HEK293 (cell line): ENCODE measurements at regions not wholly inside any gene's neighbourhood (a gene's known extent, or its start where the extent isn't known, plus 50 kb on each side); places are given as distances from the start of the nearest gene placed in this dataset.
A peak's percentile ranks its signal among the peaks of the same experiment; 100 is the strongest.

Experiments used
- CTCF ChIA-PET: fragments of 350-600 bp; formaldehyde crosslinking; extraction: SDS; loops from one replicate; lab custom pipeline; 2021; ENCODE audit warnings: antibody characterized with exemption; lab: Yijun Ruan, JAX
- POLR2A ChIA-PET: fragments of 300-600 bp; formaldehyde crosslinking; extraction: SDS; loops from one replicate; lab custom pipeline; 2020; ENCODE audit warnings: antibody characterized with exemption, inconsistent platforms; lab: Yijun Ruan, JAX
- H3K27ac ChIP-seq: fragments of 200-500 bp; sonication (Bioruptor generic); 2 replicates; pipeline ENCODE4 v1.5.1; 2014; ENCODE audit warnings: low read depth, low read length, control low read depth, inconsistent platforms; ENCODE audit errors: extremely low read depth
- H3K36me3 ChIP-seq, 2 experiments: fragments of 200-500 bp in 1 of 2; sonication (Bioruptor generic) in 1 of 2; 1 replicate in 1 of 2; 2 replicates in 1 of 2; pipeline ENCODE4 v1.5.1; 2014 to 2017; ENCODE audit warnings: inconsistent platforms in 2 of 2, low read length in 2 of 2; ENCODE audit not compliant: control insufficient read depth in 2 of 2, insufficient read depth in 1 of 2
- H3K4me1 ChIP-seq: fragments of 200-500 bp; sonication (Bioruptor generic); 2 replicates; pipeline ENCODE4 v1.5.1; 2014; ENCODE audit warnings: mild to moderate bottlenecking, low read length, inconsistent platforms; ENCODE audit not compliant: control insufficient read depth, insufficient read depth
- H3K4me3 ChIP-seq: 2 replicates; pipeline ENCODE4 v1.5.1; 2011; ENCODE audit warnings: low read depth, mild to moderate bottlenecking, control low read depth, low read length, moderate library complexity
- H3K9me3 ChIP-seq: fragments of 200-500 bp; sonication (Bioruptor generic); 2 replicates; pipeline ENCODE4 v1.5.1; 2014; ENCODE audit warnings: low read depth, low read length, inconsistent platforms; ENCODE audit not compliant: control insufficient read depth, insufficient read depth
- BCL11A ChIP-seq: fragments of 450-650 bp; formaldehyde crosslinking; IDR thresholded peaks from 2 replicates; pipeline ENCODE4 v1.5.1; 2016; ENCODE audit warnings: low read depth, missing biosample characterization, missing genetic modification characterization
- CTCF ChIP-seq: fragments of 450-650 bp; formaldehyde crosslinking; IDR thresholded peaks from 2 replicates; pipeline ENCODE4 v1.5.1; 2016; ENCODE audit warnings: missing biosample characterization, missing genetic modification characterization
- HOXD13 ChIP-seq: sonication (generic); formaldehyde crosslinking; IDR thresholded peaks from 2 replicates; pipeline ENCODE4 v1.8.0; 2022; ENCODE audit warnings: missing genetic modification reagents, borderline replicate concordance
- ZBTB17 ChIP-seq: fragments of 450-650 bp; formaldehyde crosslinking; IDR thresholded peaks from 2 replicates; pipeline ENCODE4 v1.5.1; 2016; ENCODE audit warnings: missing biosample characterization, missing genetic modification characterization
- ZBTB6 ChIP-seq: fragments of 450-650 bp; formaldehyde crosslinking; IDR thresholded peaks from 2 replicates; pipeline ENCODE4 v1.5.1; 2017; ENCODE audit warnings: missing biosample characterization, missing genetic modification characterization
- ZBTB8A ChIP-seq: fragments of 450-650 bp; formaldehyde crosslinking; IDR thresholded peaks from 2 replicates; pipeline ENCODE4 v1.5.1; 2016; ENCODE audit warnings: missing biosample characterization, missing genetic modification characterization
- ZFP69B ChIP-seq: fragments of 450-650 bp; formaldehyde crosslinking; IDR thresholded peaks from 2 replicates; pipeline ENCODE4 v1.5.1; 2016; ENCODE audit warnings: missing biosample characterization, missing genetic modification characterization
- ZIC2 ChIP-seq: fragments of 450-650 bp; formaldehyde crosslinking; IDR thresholded peaks from 2 replicates; pipeline ENCODE4 v1.5.1; 2016; ENCODE audit warnings: missing biosample characterization, missing genetic modification characterization
- ZNF140 ChIP-seq: fragments of 450-650 bp; formaldehyde crosslinking; IDR thresholded peaks from 2 replicates; pipeline ENCODE4 v1.5.1; 2016; ENCODE audit warnings: missing biosample characterization, missing genetic modification characterization
- ZNF2 ChIP-seq: fragments of 450-650 bp; formaldehyde crosslinking; IDR thresholded peaks from 2 replicates; pipeline ENCODE4 v1.5.1; 2016; ENCODE audit warnings: missing biosample characterization, missing genetic modification characterization
- ZNF221 ChIP-seq: fragments of 450-650 bp; formaldehyde crosslinking; IDR thresholded peaks from 2 replicates; pipeline ENCODE4 v1.5.1; 2017; ENCODE audit warnings: missing biosample characterization, missing genetic modification characterization, borderline replicate concordance
- ZNF24 ChIP-seq: fragments of 450-650 bp; formaldehyde crosslinking; IDR thresholded peaks from 2 replicates; pipeline ENCODE4 v1.5.1; 2016; ENCODE audit warnings: missing biosample characterization, missing genetic modification characterization
- ZNF335 ChIP-seq: fragments of 450-650 bp; formaldehyde crosslinking; conservative IDR thresholded peaks from 2 replicates; pipeline ENCODE4 v1.5.1; 2016; ENCODE audit warnings: missing biosample characterization, missing genetic modification characterization
- ZNF354C ChIP-seq: fragments of 450-650 bp; formaldehyde crosslinking; IDR thresholded peaks from 2 replicates; pipeline ENCODE4 v1.5.1; 2016; ENCODE audit warnings: missing biosample characterization, missing genetic modification characterization, low read depth, borderline replicate concordance
- ZNF362 ChIP-seq: fragments of 450-650 bp; formaldehyde crosslinking; IDR thresholded peaks from 2 replicates; pipeline ENCODE4 v1.5.1; 2016; ENCODE audit warnings: missing biosample characterization, missing genetic modification characterization
- ZNF501 ChIP-seq: fragments of 450-650 bp; formaldehyde crosslinking; IDR thresholded peaks from 2 replicates; pipeline ENCODE4 v1.5.1; 2016; ENCODE audit warnings: missing biosample characterization, missing genetic modification characterization
- ZNF521 ChIP-seq: fragments of 450-650 bp; formaldehyde crosslinking; IDR thresholded peaks from 2 replicates; pipeline ENCODE4 v1.5.1; 2017; ENCODE audit warnings: missing biosample characterization, mild to moderate bottlenecking, missing genetic modification characterization
- ZNF544 ChIP-seq: fragments of 450-650 bp; formaldehyde crosslinking; IDR thresholded peaks from 2 replicates; pipeline ENCODE4 v1.5.0; 2017; ENCODE audit warnings: missing biosample characterization, missing genetic modification characterization
- ZNF561 ChIP-seq: fragments of 450-650 bp; IDR thresholded peaks from 2 replicates; pipeline ENCODE4 v1.5.1; 2018; ENCODE audit warnings: missing biosample characterization, missing genetic modification characterization, borderline replicate concordance
- ZNF654 ChIP-seq: fragments of 450-650 bp; formaldehyde crosslinking; IDR thresholded peaks from 2 replicates; pipeline ENCODE4 v1.5.1; 2016; ENCODE audit warnings: low read depth, missing biosample characterization, missing genetic modification characterization
- ZNF658 ChIP-seq: fragments of 450-650 bp; formaldehyde crosslinking; IDR thresholded peaks from 2 replicates; pipeline ENCODE4; 2016; ENCODE audit warnings: missing biosample characterization, missing genetic modification characterization
- ZNF707 ChIP-seq: fragments of 450-650 bp; formaldehyde crosslinking; IDR thresholded peaks from 2 replicates; pipeline ENCODE4 v1.5.1; 2016; ENCODE audit warnings: missing biosample characterization, missing genetic modification characterization
- ZSCAN4 ChIP-seq: fragments of 450-650 bp; formaldehyde crosslinking; IDR thresholded peaks from 2 replicates; pipeline ENCODE4 v1.5.1; 2017; ENCODE audit warnings: missing biosample characterization, missing genetic modification characterization

- Histone ChIP-seq H3K36me3 (no peaks in the 10 kb centered on the region), H3K4me3 (no peak overlapping the region), H3K9me3 (no peaks in the 10 kb centered on the region), H3K4me1 (no peaks in the 10 kb centered on the region), H3K27ac (no peak overlapping the region)
- ChIA-PET CTCF (interaction anchor here (0.5 to 1.4 kb wide), 9 partner anchors 17 to 917 kb away, joined by 3 to 7 read pairs (median 3); no protein-coding TSS in a partner anchor), POLR2A (no interaction called here)
- TF ChIP-seq ZNF2 (peak; percentile 89), ZNF221 (tag by site-specific recombination) (no peak), CTCF (tag by site-specific recombination) (peak; percentile 39; the same call in 1 of the 2 replicates), ZNF654 (tag by site-specific recombination) (peak; percentile 94)
These were observed 260.0 kb downstream of the C6orf118 start for GRCh38 chr6:165049362-165049761.

- ChIA-PET POLR2A (no interaction called here), CTCF (interaction anchor here (1.0 kb wide), 1 partner anchor 52 kb away, joined by 4 read pairs; no protein-coding TSS in a partner anchor)
- Histone ChIP-seq H3K9me3 (no peaks in the 10 kb centered on the region), H3K4me3 (no peak overlapping the region), H3K4me1 (no peaks in the 10 kb centered on the region), H3K36me3 (no peaks in the 10 kb centered on the region), H3K27ac (no peak overlapping the region)
- TF ChIP-seq ZNF354C (tag by site-specific recombination) (no peak), ZNF140 (tag by site-specific recombination) (no peak), HOXD13 (CRISPR knock-in tag) (no peak), ZIC2 (no peak), ZNF335 (tag by site-specific recombination) (no peak), ZNF521 (tag by site-specific recombination) (no peak), ZNF501 (tag by site-specific recombination) (no peak), ZSCAN4 (tag by site-specific recombination) (no peak), ZFP69B (tag by site-specific recombination) (no peak), ZNF362 (tag by site-specific recombination) (no peak), ZBTB8A (no peak), ZBTB17 (no peak), BCL11A (tag by site-specific recombination) (no peak), ZNF544 (no peak), ZNF24 (tag by site-specific recombination) (no peak), ZNF658 (no peak), ZBTB6 (no peak), ZNF707 (tag by site-specific recombination) (no peak), ZNF561 (tag by site-specific recombination) (no peak)
These were observed 261.5 kb downstream of the C6orf118 start for GRCh38 chr6:165047952-165048351.
